ENCODE measurements at regions not wholly inside any gene's neighbourhood (a gene's known extent, or its start where the extent isn't known, plus 50 kb on each side); places are given as distances from the start of the nearest gene placed in this dataset.

GRCh38 chr4:41460641-41461040 is 77.3 kb upstream of the LIMCH1 start:
- H3K9me2 ChIP-seq (replicated peaks; ENCODE audit: low read length) = no peaks in the 10 kb centered on the region
- BruUV-seq (replicated peaks) = no TSS peak
- CTCF ChIA-PET = no interaction called here

GRCh38 chr4:41461780-41462307 is 76.1 kb upstream of the LIMCH1 start:
- ATAC-seq (no peak), DNase-seq (no peak)
- no peak overlapping the region for H2AFZ ChIP-seq (ENCODE audit: low read length)
- intact Hi-C loops (cut with micrococcal nuclease) = no loop called here
- TF ChIP-seq CTCF (conservative IDR thresholded peaks at IDR 0.05; ENCODE audit: low read depth, low read length) (no peak), EZH2phosphoT487 (IDR thresholded peaks at IDR 0.05; ENCODE audit: borderline replicate concordance, low read length) (no peak), EZH2 (IDR thresholded peaks at IDR 0.05; ENCODE audit: low read length, unreplicated experiment) (no peak)
- no peaks in the 10 kb centered on the region for H3K36me3 ChIP-seq (ENCODE audit: low read depth, low read length)
- no peaks in the 10 kb centered on the region for H3F3A ChIP-seq (ENCODE audit: low read length, unreplicated experiment)
- no peak overlapping the region for H3K27ac ChIP-seq (ENCODE audit: low read length)
- H3K9me3 ChIP-seq (ENCODE audit: low read length) = no peaks in the 10 kb centered on the region
- H3K4me1 ChIP-seq (ENCODE audit: insufficient read depth, low read length) = no peaks in the 10 kb centered on the region; the same call in 1 of the 2 replicates
- H3K4me2 ChIP-seq (ENCODE audit: low read length) = no peak overlapping the region
- no peaks in the 10 kb centered on the region for H3K79me2 ChIP-seq (ENCODE audit: low read length)
- POLR2A ChIA-PET (ENCODE audit: unreplicated experiment) = no interaction called here
- no peak overlapping the region for H3K9ac ChIP-seq (ENCODE audit: low read length)
- no peak overlapping the region for H3K4me3 ChIP-seq (ENCODE audit: low read length)
- CTCF ChIA-PET = no interaction called here
- H3K27me3 ChIP-seq (ENCODE audit: low read length) = no peaks in the 10 kb centered on the region
- H3K9me2 ChIP-seq (replicated peaks; ENCODE audit: low read length) = no peaks in the 10 kb centered on the region
- no peaks in the 10 kb centered on the region for H4K20me1 ChIP-seq (ENCODE audit: low read length)
- no TSS peak for BruUV-seq (replicated peaks)

More at GRCh38 chr4:41460641-41461040, 77.3 kb upstream of the LIMCH1 start:
- H2AFZ ChIP-seq (ENCODE audit: low read length) = no peak overlapping the region
- no peak overlapping the region for H3K27ac ChIP-seq (ENCODE audit: low read length)
- no peaks in the 10 kb centered on the region for H3K9me3 ChIP-seq (ENCODE audit: low read length)
- no peak overlapping the region for H3K4me2 ChIP-seq (ENCODE audit: low read length)
- no peaks in the 10 kb centered on the region for H3K27me3 ChIP-seq (ENCODE audit: low read length)
- H3K4me3 ChIP-seq (ENCODE audit: low read length) = no peak overlapping the region
- H3K79me2 ChIP-seq (ENCODE audit: low read length) = no peaks in the 10 kb centered on the region
- intact Hi-C loops (cut with micrococcal nuclease) = no loop called here
- no peaks in the 10 kb centered on the region for H3K36me3 ChIP-seq (ENCODE audit: low read depth, low read length)
- ATAC-seq = no peak
- TF ChIP-seq CTCF (conservative IDR thresholded peaks at IDR 0.05; ENCODE audit: low read depth, low read length) (no peak), EZH2phosphoT487 (IDR thresholded peaks at IDR 0.05; ENCODE audit: borderline replicate concordance, low read length) (no peak), EZH2 (IDR thresholded peaks at IDR 0.05; ENCODE audit: low read length, unreplicated experiment) (no peak)
- H3K4me1 ChIP-seq (ENCODE audit: insufficient read depth, low read length) = peaks cover 1% of the 10 kb centered on the region; the same call in 1 of the 2 replicates
- H3F3A ChIP-seq (ENCODE audit: low read length, unreplicated experiment) = no peaks in the 10 kb centered on the region
- POLR2A ChIA-PET (ENCODE audit: unreplicated experiment) = no interaction called here
- DNase-seq = no peak
- no peaks in the 10 kb centered on the region for H4K20me1 ChIP-seq (ENCODE audit: low read length)
- no peak overlapping the region for H3K9ac ChIP-seq (ENCODE audit: low read length)

- Histone ChIP-seq H3K9me3 (ENCODE audit: low read length) (no peaks in the 10 kb centered on the region), H3K4me3 (ENCODE audit: low read length) (no peak overlapping the region), H2AFZ (ENCODE audit: low read length) (no peak overlapping the region), H3K4me2 (ENCODE audit: low read length) (no peak overlapping the region), H3K27ac (ENCODE audit: low read length) (no peak overlapping the region), H3F3A (ENCODE audit: low read length, unreplicated experiment) (no peaks in the 10 kb centered on the region), H3K4me1 (ENCODE audit: insufficient read depth, low read length) (no peaks in the 10 kb centered on the region; the same call in 1 of the 2 replicates), H3K36me3 (ENCODE audit: low read depth, low read length) (no peaks in the 10 kb centered on the region), H3K79me2 (ENCODE audit: low read length) (no peaks in the 10 kb centered on the region), H3K27me3 (ENCODE audit: low read length) (no peaks in the 10 kb centered on the region), H3K9ac (ENCODE audit: low read length) (no peak overlapping the region), H4K20me1 (ENCODE audit: low read length) (no peaks in the 10 kb centered on the region), H3K9me2 (replicated peaks; ENCODE audit: low read length) (no peaks in the 10 kb centered on the region)
- no peak for DNase-seq
- TF ChIP-seq EZH2phosphoT487 (IDR thresholded peaks at IDR 0.05; ENCODE audit: borderline replicate concordance, low read length) = no peak
- no peak for TF ChIP-seq CTCF (conservative IDR thresholded peaks at IDR 0.05; ENCODE audit: low read depth, low read length)
- TF ChIP-seq EZH2 (IDR thresholded peaks at IDR 0.05; ENCODE audit: low read length, unreplicated experiment) = no peak
- intact Hi-C loops (cut with micrococcal nuclease) = no loop called here
- CTCF ChIA-PET = no interaction called here
- ATAC-seq = no peak
- POLR2A ChIA-PET (ENCODE audit: unreplicated experiment) = no interaction called here
- no TSS peak for BruUV-seq (replicated peaks)
Measured at GRCh38 chr4:41465146-41465761, 72.7 kb upstream of the LIMCH1 start.

Data from PC-3 (cell line).